ENCODE measurements at regions not wholly inside any gene's neighbourhood (a gene's known extent, or its start where the extent isn't known, plus 50 kb on each side); places are given as distances from the start of the nearest gene placed in this dataset.
"Not testable (repeated sequence)": the region's sequence is repeated elsewhere in the genome, so short reads cannot be mapped to it uniquely, and the experiment has no call there.

DNA sequence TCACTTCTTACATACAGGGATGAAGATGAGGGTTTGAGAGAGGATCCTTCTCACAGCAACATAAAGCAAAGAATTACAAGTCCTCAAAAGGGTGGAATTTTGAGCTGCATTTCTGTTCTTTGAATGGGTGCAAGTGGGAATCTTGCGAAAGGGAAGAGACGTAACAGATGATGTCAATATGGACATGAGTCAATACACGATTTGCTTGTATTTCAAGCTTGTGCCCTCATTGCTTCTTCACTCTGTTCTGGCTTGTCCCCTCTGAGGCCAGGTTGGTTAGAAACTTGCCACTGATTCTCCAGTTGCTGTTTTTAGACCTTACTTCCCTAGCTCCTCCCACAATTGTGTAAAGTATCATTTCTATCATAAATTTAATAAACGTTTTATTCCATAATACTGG, 104.8 kb upstream of the CLINT1 start:
- TF ChIP-seq, protein P1, sequence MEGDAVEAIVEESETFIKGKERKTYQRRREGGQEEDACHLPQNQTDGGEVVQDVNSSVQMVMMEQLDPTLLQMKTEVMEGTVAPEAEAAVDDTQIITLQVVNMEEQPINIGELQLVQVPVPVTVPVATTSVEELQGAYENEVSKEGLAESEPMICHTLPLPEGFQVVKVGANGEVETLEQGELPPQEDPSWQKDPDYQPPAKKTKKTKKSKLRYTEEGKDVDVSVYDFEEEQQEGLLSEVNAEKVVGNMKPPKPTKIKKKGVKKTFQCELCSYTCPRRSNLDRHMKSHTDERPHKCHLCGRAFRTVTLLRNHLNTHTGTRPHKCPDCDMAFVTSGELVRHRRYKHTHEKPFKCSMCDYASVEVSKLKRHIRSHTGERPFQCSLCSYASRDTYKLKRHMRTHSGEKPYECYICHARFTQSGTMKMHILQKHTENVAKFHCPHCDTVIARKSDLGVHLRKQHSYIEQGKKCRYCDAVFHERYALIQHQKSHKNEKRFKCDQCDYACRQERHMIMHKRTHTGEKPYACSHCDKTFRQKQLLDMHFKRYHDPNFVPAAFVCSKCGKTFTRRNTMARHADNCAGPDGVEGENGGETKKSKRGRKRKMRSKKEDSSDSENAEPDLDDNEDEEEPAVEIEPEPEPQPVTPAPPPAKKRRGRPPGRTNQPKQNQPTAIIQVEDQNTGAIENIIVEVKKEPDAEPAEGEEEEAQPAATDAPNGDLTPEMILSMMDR (IDR thresholded peaks at IDR 0.05), result no peak
- Histone ChIP-seq H3K4me3 (replicated peaks in 1 of 3; ENCODE audit: low read depth in 2 of 3, low read length in 3 of 3) (no peak overlapping the region), H3K27me3 (ENCODE audit: control insufficient read depth in 2 of 2, insufficient read depth in 2 of 2, low read length in 2 of 2) (no peaks in the 10 kb centered on the region), H2AFZ (ENCODE audit: insufficient read depth, low read depth, low read length, poor library complexity, severe bottlenecking) (no peak overlapping the region), H3K79me2 (ENCODE audit: insufficient read depth, low read length) (no peaks in the 10 kb centered on the region), H3K27ac (ENCODE audit: low read depth in 1 of 2, low read length in 2 of 2) (no peak overlapping the region), H4K20me1 (ENCODE audit: insufficient read depth, low read length) (no peaks in the 10 kb centered on the region), H3K36me3 (replicated peaks in 1 of 2; ENCODE audit: control insufficient read depth in 1 of 2, insufficient read depth in 2 of 2, low read length in 2 of 2) (no peaks in the 10 kb centered on the region), H3K4me2 (replicated peaks; ENCODE audit: extremely low read depth, low read length, poor library complexity, severe bottlenecking) (no peak overlapping the region), H3K9ac (ENCODE audit: insufficient read depth, low read length, poor library complexity, severe bottlenecking) (no peak overlapping the region), H3K9me3 (replicated peaks in 1 of 2; ENCODE audit: control insufficient read depth in 1 of 2, insufficient read depth in 1 of 2, low read length in 2 of 2) (no peaks in the 10 kb centered on the region), H3K4me1 (ENCODE audit: control insufficient read depth in 1 of 2, insufficient read depth in 2 of 2, low read length in 2 of 2) (no peaks in the 10 kb centered on the region)
- Mint-ChIP-seq H3K36me3 (no peaks in the 10 kb centered on the region), H3K27me3 (ENCODE audit: low read depth in 3 of 3) (no peaks in the 10 kb centered on the region), H3K9me3 (peaks cover 0 to 2% (median 0%) of the 10 kb centered on the region in 7 donors), H3K4me3 (no peak overlapping the region), H3K27ac (no peak overlapping the region), H3K4me1 (no peaks in the 10 kb centered on the region)
- intact Hi-C loops (cut with micrococcal nuclease), result no loop called here
- DNase-seq, result no peak
- 88% methylated on average over 3 of the region's 4 CpGs for WGBS (ENCODE audit: insufficient coverage)

DNA sequence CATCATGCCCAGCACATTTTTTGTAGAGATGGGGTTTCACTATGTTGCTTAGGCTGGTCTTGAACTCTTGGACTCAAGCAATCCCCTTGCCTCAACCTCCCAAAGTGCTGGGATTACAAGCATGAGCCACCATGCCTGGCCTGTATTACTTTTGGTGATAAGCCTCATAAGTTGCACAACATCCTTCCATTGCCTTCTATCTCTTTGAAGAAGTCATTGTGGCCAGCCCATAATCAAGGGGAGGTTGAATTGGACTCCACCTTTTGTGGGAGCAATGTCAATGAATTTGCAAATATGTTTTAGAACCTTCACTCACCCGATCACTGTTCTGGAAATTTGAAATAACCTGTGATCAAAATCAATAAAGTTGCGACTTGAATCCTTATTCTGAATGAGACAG, 104.3 kb upstream of the CLINT1 start:
- no peak overlapping the region for H3K27ac ChIP-seq (ENCODE audit: low read depth in 1 of 2, low read length in 2 of 2)
- Mint-ChIP-seq H3K4me3 (no peak overlapping the region), H3K9me3 (peaks cover 0 to 4% (median 0%) of the 10 kb centered on the region in 7 donors), H3K27ac (no peak overlapping the region), H3K4me1 (no peaks in the 10 kb centered on the region), H3K27me3 (ENCODE audit: low read depth in 3 of 3) (no peaks in the 10 kb centered on the region), H3K36me3 (no peaks in the 10 kb centered on the region)
- DNase-seq, result no peak
- intact Hi-C loops (cut with micrococcal nuclease), result no loop called here
- no peaks in the 10 kb centered on the region for H4K20me1 ChIP-seq (ENCODE audit: insufficient read depth, low read length)
- no peaks in the 10 kb centered on the region for H3K27me3 ChIP-seq (ENCODE audit: control insufficient read depth in 2 of 2, insufficient read depth in 2 of 2, low read length in 2 of 2)
- no peaks in the 10 kb centered on the region for H3K36me3 ChIP-seq (replicated peaks in 1 of 2; ENCODE audit: control insufficient read depth in 1 of 2, insufficient read depth in 2 of 2, low read length in 2 of 2)
- no CpG with 5 or more reads among the region's 2 CpGs for WGBS (ENCODE audit: insufficient coverage)
- H3K4me3 ChIP-seq (replicated peaks in 1 of 3; ENCODE audit: low read depth in 2 of 3, low read length in 3 of 3), result no peak overlapping the region
- no peaks in the 10 kb centered on the region for H3K79me2 ChIP-seq (ENCODE audit: insufficient read depth, low read length)
- no peaks in the 10 kb centered on the region for H3K4me1 ChIP-seq (ENCODE audit: control insufficient read depth in 1 of 2, insufficient read depth in 2 of 2, low read length in 2 of 2)
- no peaks in the 10 kb centered on the region for H3K9me3 ChIP-seq (replicated peaks in 1 of 2; ENCODE audit: control insufficient read depth in 1 of 2, insufficient read depth in 1 of 2, low read length in 2 of 2)
- no peak overlapping the region for H3K4me2 ChIP-seq (replicated peaks; ENCODE audit: extremely low read depth, low read length, poor library complexity, severe bottlenecking)
- TF ChIP-seq, protein P1 (IDR thresholded peaks at IDR 0.05), result no peak
- H2AFZ ChIP-seq (ENCODE audit: insufficient read depth, low read depth, low read length, poor library complexity, severe bottlenecking), result no peak overlapping the region
- no peak overlapping the region for H3K9ac ChIP-seq (ENCODE audit: insufficient read depth, low read length, poor library complexity, severe bottlenecking)

DNA sequence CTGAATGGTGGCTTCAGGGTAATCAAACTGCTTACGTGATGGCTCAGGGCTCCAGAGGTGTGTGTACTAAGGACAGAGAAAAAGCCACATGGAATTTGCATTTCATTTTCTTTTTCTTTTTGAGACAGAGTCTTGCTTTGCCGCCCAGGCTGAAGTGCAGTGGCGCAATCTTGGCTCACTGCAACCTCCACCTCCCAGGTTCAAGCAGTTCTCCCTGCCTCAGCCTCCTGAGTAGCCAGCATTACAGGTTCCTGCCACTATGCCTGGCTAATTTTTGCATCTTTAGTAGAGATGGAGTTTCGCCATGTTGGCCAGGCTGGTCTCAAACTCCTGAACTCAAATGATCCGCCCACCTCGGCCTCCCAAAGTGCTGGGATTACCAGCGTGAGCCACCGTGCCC, 103.7 kb upstream of the CLINT1 start:
- H3K36me3 ChIP-seq (replicated peaks in 1 of 2; ENCODE audit: control insufficient read depth in 1 of 2, insufficient read depth in 2 of 2, low read length in 2 of 2); H3K27me3 Mint-ChIP-seq (ENCODE audit: low read depth in 3 of 3); H3K4me3 ChIP-seq (replicated peaks in 1 of 3; ENCODE audit: low read depth in 2 of 3, low read length in 3 of 3); H3K4me2 ChIP-seq (replicated peaks; ENCODE audit: extremely low read depth, low read length, poor library complexity, severe bottlenecking); H3K4me1 ChIP-seq (ENCODE audit: control insufficient read depth in 1 of 2, insufficient read depth in 2 of 2, low read length in 2 of 2); H3K9me3 ChIP-seq (replicated peaks in 1 of 2; ENCODE audit: control insufficient read depth in 1 of 2, insufficient read depth in 1 of 2, low read length in 2 of 2); H3K79me2 ChIP-seq (ENCODE audit: insufficient read depth, low read length); H3K9me3 Mint-ChIP-seq; H3K36me3 Mint-ChIP-seq; H3K27me3 ChIP-seq (ENCODE audit: control insufficient read depth in 2 of 2, insufficient read depth in 2 of 2, low read length in 2 of 2); intact Hi-C loops (cut with micrococcal nuclease); H3K4me3 Mint-ChIP-seq; H4K20me1 ChIP-seq (ENCODE audit: insufficient read depth, low read length); DNase-seq; H3K27ac Mint-ChIP-seq; H3K9ac ChIP-seq (ENCODE audit: insufficient read depth, low read length, poor library complexity, severe bottlenecking); H3K4me1 Mint-ChIP-seq; H2AFZ ChIP-seq (ENCODE audit: insufficient read depth, low read depth, low read length, poor library complexity, severe bottlenecking); H3K27ac ChIP-seq (ENCODE audit: low read depth in 1 of 2, low read length in 2 of 2): not testable (repeated sequence)
- 91% methylated on average over 5 of the region's 8 CpGs for WGBS (ENCODE audit: insufficient coverage)
